Tibial nerve (tissue), 4 donors: ENCODE measurements at regions not wholly inside any gene's neighbourhood (a gene's known extent, or its start where the extent isn't known, plus 50 kb on each side); places are given as distances from the start of the nearest gene placed in this dataset.

Experiments
- CTCF ChIP-seq, 5 experiments: fragments of 200-600 bp in 3 of 5; fragments of 450-650 bp in 2 of 5; sonication (generic) in 3 of 5; IDR thresholded peaks; one replicate each; pipeline ENCODE4 v1.5.1; 2016 to 2019; ENCODE audit warnings: antibody characterized with exemption in 5 of 5, mild to moderate bottlenecking in 3 of 5, moderate library complexity in 2 of 5
- EP300 ChIP-seq, 2 donors: sonication (generic); formaldehyde crosslinking; IDR thresholded peaks; one replicate each; pipeline ENCODE4 v1.6.1; 2017; ENCODE audit warnings: antibody characterized with exemption in 2 of 2, mild to moderate bottlenecking in 1 of 2
- POLR2A ChIP-seq, 2 donors: fragments of 450-650 bp; IDR thresholded peaks; one replicate each; pipeline ENCODE4 v1.6.1; 2017; ENCODE audit warnings: antibody characterized with exemption in 2 of 2, mild to moderate bottlenecking in 2 of 2, moderate library complexity in 2 of 2

GRCh38 chr2:40721595-40721994 is 269.7 kb upstream of the SLC8A1 start:
- TF ChIP-seq POLR2A (IDR thresholded peaks at IDR 0.05) (no peak), CTCF (IDR thresholded peaks at IDR 0.05) (no peak), EP300 (IDR thresholded peaks at IDR 0.05) (no peak)
